DND-41 (cell line): ENCODE measurements at regions not wholly inside any gene's neighbourhood (a gene's known extent, or its start where the extent isn't known, plus 50 kb on each side); places are given as distances from the start of the nearest gene placed in this dataset.

Source experiments
- ATAC-seq: fragments of 200-7000 bp; cut with Tn5 transposase; 3 replicates; pipeline ENCODE4 v1.9.1; 2021; ENCODE audit warnings: low read depth; ENCODE audit not compliant: insufficient read depth
- DNase-seq: peaks from one replicate; pipeline ENCODE4 v3.0.0-alpha.2; 2020
- H2AFZ ChIP-seq: 2 replicates; pipeline ENCODE4 v1.6.0; 2012; ENCODE audit warnings: low read depth, low read length
- H3K27ac ChIP-seq: 2 replicates; pipeline ENCODE4 v1.5.1; 2012; ENCODE audit warnings: low read length, inconsistent platforms
- H3K27me3 ChIP-seq: fragments of 200-600 bp; sonication (generic); 2 replicates; pipeline ENCODE4 v1.6.0; 2012; ENCODE audit warnings: low read length, mild to moderate bottlenecking, inconsistent platforms; ENCODE audit not compliant: insufficient read depth, poor library complexity
- H3K36me3 ChIP-seq: 2 replicates; pipeline ENCODE4 v1.5.1; 2012; ENCODE audit warnings: low read length, inconsistent platforms; ENCODE audit not compliant: insufficient read depth
- H3K4me1 ChIP-seq: 2 replicates; pipeline ENCODE4 v1.5.1; 2012; ENCODE audit warnings: mild to moderate bottlenecking, low read length; ENCODE audit not compliant: insufficient read depth
- H3K4me2 ChIP-seq: 2 replicates; pipeline ENCODE4 v1.6.0; 2012; ENCODE audit warnings: mild to moderate bottlenecking, moderate library complexity, low read length, inconsistent platforms; ENCODE audit not compliant: insufficient read depth
- H3K4me3 ChIP-seq, 2 experiments: fragments of 200-600 bp in 1 of 2; shearing (Covaris generic) in 1 of 2; 2 replicates each; pipeline ENCODE4 v1.5.1; 2012 to 2016; ENCODE audit warnings: inconsistent platforms in 2 of 2, low read length in 2 of 2, mild to moderate bottlenecking in 2 of 2, low read depth in 1 of 2, moderate library complexity in 1 of 2
- H3K79me2 ChIP-seq: 2 replicates; pipeline ENCODE4 v1.6.0; 2012; ENCODE audit warnings: low read length, inconsistent platforms; ENCODE audit not compliant: insufficient read depth
- H3K9ac ChIP-seq: 2 replicates; pipeline ENCODE4 v1.6.0; 2012; ENCODE audit warnings: low read depth, mild to moderate bottlenecking, inconsistent platforms, low read length, moderate library complexity
- H3K9me3 ChIP-seq: 2 replicates; pipeline ENCODE4 v1.5.1; 2012; ENCODE audit warnings: low read length, moderate library complexity, mild to moderate bottlenecking, inconsistent platforms; ENCODE audit not compliant: insufficient read depth, severe bottlenecking
- H4K20me1 ChIP-seq: 2 replicates; pipeline ENCODE4 v1.6.0; 2012; ENCODE audit warnings: low read length; ENCODE audit not compliant: insufficient read depth
- EZH2 ChIP-seq: IDR thresholded peaks from 3 replicates; pipeline ENCODE4 v1.6.1; 2012; ENCODE audit warnings: borderline replicate concordance, low read depth, mild to moderate bottlenecking, moderate library complexity, low read length, inconsistent platforms; ENCODE audit not compliant: severe bottlenecking
- TF ChIP-seq, protein P1 (sequence below): IDR thresholded peaks from 2 replicates; pipeline ENCODE4 v1.5.1; 2012; ENCODE audit warnings: borderline replicate concordance, low read length, moderate library complexity, mild to moderate bottlenecking; ENCODE audit not compliant: poor library complexity, severe bottlenecking; ENCODE audit errors: extremely low read depth

DNA sequence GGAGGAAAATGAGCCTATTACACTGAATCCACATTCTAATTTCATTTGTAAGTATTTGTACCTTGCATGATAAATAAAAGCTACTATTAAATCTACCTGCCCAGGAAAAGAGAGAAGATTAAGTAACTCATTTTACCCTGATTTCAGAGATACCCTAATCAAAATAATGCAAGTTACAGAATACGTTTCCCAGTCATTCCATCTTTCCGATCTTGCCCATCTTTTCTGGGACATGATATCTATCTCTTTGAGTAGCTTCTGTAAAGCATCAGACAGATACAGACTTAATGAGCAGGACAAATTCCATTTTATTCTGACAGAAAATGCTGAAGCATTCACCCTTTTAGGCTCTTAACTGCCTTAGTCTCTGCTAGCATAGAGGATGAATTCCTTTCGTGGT, 56.6 kb downstream of the SPRY2 start:
- no peak overlapping the region for H3K4me2 ChIP-seq
- no peaks in the 10 kb centered on the region for H3K4me1 ChIP-seq
- H3K79me2 ChIP-seq = no peaks in the 10 kb centered on the region
- H4K20me1 ChIP-seq = no peaks in the 10 kb centered on the region
- no peak for TF ChIP-seq EZH2
- TF ChIP-seq, protein P1, sequence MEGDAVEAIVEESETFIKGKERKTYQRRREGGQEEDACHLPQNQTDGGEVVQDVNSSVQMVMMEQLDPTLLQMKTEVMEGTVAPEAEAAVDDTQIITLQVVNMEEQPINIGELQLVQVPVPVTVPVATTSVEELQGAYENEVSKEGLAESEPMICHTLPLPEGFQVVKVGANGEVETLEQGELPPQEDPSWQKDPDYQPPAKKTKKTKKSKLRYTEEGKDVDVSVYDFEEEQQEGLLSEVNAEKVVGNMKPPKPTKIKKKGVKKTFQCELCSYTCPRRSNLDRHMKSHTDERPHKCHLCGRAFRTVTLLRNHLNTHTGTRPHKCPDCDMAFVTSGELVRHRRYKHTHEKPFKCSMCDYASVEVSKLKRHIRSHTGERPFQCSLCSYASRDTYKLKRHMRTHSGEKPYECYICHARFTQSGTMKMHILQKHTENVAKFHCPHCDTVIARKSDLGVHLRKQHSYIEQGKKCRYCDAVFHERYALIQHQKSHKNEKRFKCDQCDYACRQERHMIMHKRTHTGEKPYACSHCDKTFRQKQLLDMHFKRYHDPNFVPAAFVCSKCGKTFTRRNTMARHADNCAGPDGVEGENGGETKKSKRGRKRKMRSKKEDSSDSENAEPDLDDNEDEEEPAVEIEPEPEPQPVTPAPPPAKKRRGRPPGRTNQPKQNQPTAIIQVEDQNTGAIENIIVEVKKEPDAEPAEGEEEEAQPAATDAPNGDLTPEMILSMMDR = no peak
- H3K4me3 ChIP-seq = no peak overlapping the region
- no peak for ATAC-seq
- no peak overlapping the region for H3K9ac ChIP-seq
- no peak overlapping the region for H2AFZ ChIP-seq
- DNase-seq = no peak
- H3K9me3 ChIP-seq = no peaks in the 10 kb centered on the region
- no peaks in the 10 kb centered on the region for H3K36me3 ChIP-seq
- H3K27ac ChIP-seq = no peak overlapping the region
- no peaks in the 10 kb centered on the region for H3K27me3 ChIP-seq

DNA sequence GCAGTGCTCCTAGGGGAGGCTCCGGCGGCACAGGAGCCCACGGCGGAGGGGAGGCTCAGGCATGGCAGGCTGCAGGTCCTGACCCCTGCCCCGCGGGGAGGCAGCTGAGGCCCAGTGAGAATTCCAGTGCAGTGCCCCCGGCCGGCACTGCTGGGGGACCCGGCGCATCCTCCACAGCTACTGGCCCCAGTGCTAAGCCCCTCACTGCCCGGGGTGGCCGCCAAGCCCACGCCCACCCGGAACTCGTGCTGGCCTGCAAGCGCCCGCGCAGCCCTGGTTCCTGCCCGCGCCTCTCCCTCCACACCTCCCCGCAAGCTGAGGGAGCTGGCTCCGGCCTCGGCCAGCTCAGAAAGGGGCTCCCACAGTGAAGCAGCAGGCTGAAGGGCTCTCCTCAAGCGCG, 62.2 kb downstream of the SPRY2 start:
- Histone ChIP-seq H3K4me2 (no peak overlapping the region), H3K27me3 (peaks cover 2% of the 10 kb centered on the region), H3K4me1 (no peaks in the 10 kb centered on the region), H3K36me3 (no peaks in the 10 kb centered on the region), H2AFZ (no peak overlapping the region), H3K79me2 (no peaks in the 10 kb centered on the region), H3K9ac (no peak overlapping the region), H4K20me1 (no peaks in the 10 kb centered on the region), H3K9me3 (no peaks in the 10 kb centered on the region), H3K4me3 (no peak overlapping the region), H3K27ac (no peak overlapping the region)
- ATAC-seq (no peak), DNase-seq (no peak)
- TF ChIP-seq, protein P1 = no peak
- no peak for TF ChIP-seq EZH2

DNA sequence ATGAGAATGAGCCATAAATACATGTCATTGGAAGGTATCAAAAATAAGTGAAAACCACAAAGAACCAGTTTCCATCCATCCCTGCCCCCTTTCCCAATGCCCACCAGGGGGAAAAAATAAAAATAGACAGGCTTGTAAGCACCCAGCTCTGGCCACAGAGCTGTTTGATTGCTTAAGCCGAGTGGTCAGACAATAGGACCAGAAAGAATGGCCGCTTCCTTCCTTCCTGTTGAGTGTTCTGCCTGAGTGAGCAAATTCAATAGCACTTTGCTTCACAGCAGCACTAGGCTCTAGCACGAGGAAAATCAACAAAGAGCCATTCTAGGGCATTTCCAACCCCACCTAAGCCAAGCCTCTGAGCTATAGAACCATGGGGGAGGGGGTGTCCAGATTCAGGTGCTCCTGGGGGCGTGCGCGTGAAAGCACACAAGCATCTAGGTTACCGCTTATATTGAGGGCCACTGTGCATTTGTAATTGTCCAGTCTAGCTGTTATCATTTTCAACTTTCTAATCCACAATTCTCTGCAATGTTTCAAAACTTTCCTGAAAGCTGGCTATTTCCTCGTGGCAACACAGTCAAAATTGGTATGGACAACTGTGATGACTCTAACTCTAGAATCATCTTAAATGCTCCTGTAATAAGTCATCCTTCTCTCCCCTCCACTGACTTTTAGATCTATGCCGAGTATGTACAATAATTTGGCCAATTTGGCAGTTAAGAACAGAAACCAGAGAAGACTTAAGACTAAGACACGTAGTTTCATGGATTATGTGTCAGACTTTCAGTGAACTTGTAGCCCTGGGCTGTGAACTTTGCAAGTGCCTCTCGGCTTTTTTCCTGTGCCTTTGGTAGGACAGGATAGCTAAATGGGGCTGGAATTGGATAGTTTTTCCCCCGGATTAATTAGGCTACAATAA, 64.3 kb downstream of the SPRY2 start:
- H3K27ac ChIP-seq = no peak overlapping the region
- TF ChIP-seq, protein P1 = no peak
- no peak for TF ChIP-seq EZH2

More for the DNA sequence above, 64.3 kb downstream of the SPRY2 start:
- Histone ChIP-seq H2AFZ (no peak overlapping the region), H3K4me3 (no peak overlapping the region), H3K9me3 (no peaks in the 10 kb centered on the region), H3K9ac (no peak overlapping the region), H3K79me2 (no peaks in the 10 kb centered on the region), H4K20me1 (no peaks in the 10 kb centered on the region), H3K4me2 (no peak overlapping the region), H3K4me1 (no peaks in the 10 kb centered on the region), H3K27me3 (peaks cover 2% of the 10 kb centered on the region), H3K36me3 (no peaks in the 10 kb centered on the region)
- no peak for DNase-seq
- no peak for ATAC-seq
